ENCODE measurements at regions not wholly inside any gene's neighbourhood (a gene's known extent, or its start where the extent isn't known, plus 50 kb on each side); places are given as distances from the start of the nearest gene placed in this dataset.

- Histone ChIP-seq H3K4me1 (peaks cover 0 to 27% (median 4%) of the 10 kb centered on the region in 4 donors), H3K36me3 (no peaks in the 10 kb centered on the region), H3K9me3 (no peaks in the 10 kb centered on the region), H3K27ac (no peak overlapping the region), H3K27me3 (no peaks in the 10 kb centered on the region), H3K4me3 (no peak overlapping the region)
- no peak for DNase-seq
- no peak for TF ChIP-seq POLR2A (IDR thresholded peaks at IDR 0.05)
- TF ChIP-seq CTCF (IDR thresholded peaks at IDR 0.05): no peak
Measured at GRCh38 chr6:11322252-11322885, 89.9 kb upstream of the NEDD9 start.

GRCh38 chr6:11320914-11321597 is 88.6 kb upstream of the NEDD9 start:
- no peak for DNase-seq
- TF ChIP-seq POLR2A (IDR thresholded peaks at IDR 0.05) (no peak), CTCF (IDR thresholded peaks at IDR 0.05) (no peak)
- Histone ChIP-seq H3K4me3 (no peak overlapping the region), H3K9me3 (no peaks in the 10 kb centered on the region), H3K4me1 (peaks cover 0 to 35% (median 4%) of the 10 kb centered on the region in 4 donors), H3K27me3 (no peaks in the 10 kb centered on the region), H3K27ac (no peak overlapping the region), H3K36me3 (no peaks in the 10 kb centered on the region)

- TF ChIP-seq CTCF (IDR thresholded peaks at IDR 0.05) (no peak), POLR2A (IDR thresholded peaks at IDR 0.05) (no peak)
- H3K4me3 ChIP-seq: no peak overlapping the region
- no peaks in the 10 kb centered on the region for H3K27me3 ChIP-seq
- no peak for DNase-seq
- peaks cover 0 to 31% (median 4%) of the 10 kb centered on the region in 4 donors for H3K4me1 ChIP-seq
- H3K36me3 ChIP-seq: no peaks in the 10 kb centered on the region
- H3K9me3 ChIP-seq: no peaks in the 10 kb centered on the region
- peak overlapping the region in 3 of 4 donors; percentile 57 to 87 (median 77) for H3K27ac ChIP-seq
Measured at GRCh38 chr6:11318835-11319813, 86.7 kb upstream of the NEDD9 start.

- DNase-seq: peak in 2 of 3 donors; percentile 69 to 86
- H3K4me1 ChIP-seq: peaks cover 0 to 27% (median 4%) of the 10 kb centered on the region in 4 donors
Measured at GRCh38 chr6:11317885-11318771, 85.7 kb upstream of the NEDD9 start.

More at GRCh38 chr6:11317885-11318771, 85.7 kb upstream of the NEDD9 start:
- H3K36me3 ChIP-seq: no peaks in the 10 kb centered on the region
- no peak overlapping the region for H3K4me3 ChIP-seq
- peak in 1 of 2 donors; percentile 47 for TF ChIP-seq POLR2A (IDR thresholded peaks at IDR 0.05)
- peak in 1 of 6 experiments; percentile 5 for TF ChIP-seq CTCF (IDR thresholded peaks at IDR 0.05)
- H3K9me3 ChIP-seq: no peaks in the 10 kb centered on the region
- no peaks in the 10 kb centered on the region for H3K27me3 ChIP-seq
- peak overlapping the region in 3 of 4 donors; percentile 57 to 87 (median 77) for H3K27ac ChIP-seq

Measured in Peyer's patch (tissue), 4 donors.